Vagina (tissue), 2 donors: ENCODE measurements at regions not wholly inside any gene's neighbourhood (a gene's known extent, or its start where the extent isn't known, plus 50 kb on each side); places are given as distances from the start of the nearest gene placed in this dataset.
"Not testable (repeated sequence)": the region's sequence is repeated elsewhere in the genome, so short reads cannot be mapped to it uniquely, and the experiment has no call there.

Experiments used
- DNase-seq, 2 donors: peaks; one replicate each; pipeline ENCODE4 v3.0.0-alpha.2; 2017; ENCODE audit errors: extremely low spot score in 2 of 2
- H3K27ac ChIP-seq: fragments of 200-600 bp; sonication (generic); one replicate; pipeline ENCODE4 v1.5.1; 2019
- H3K27me3 ChIP-seq: fragments of 200-600 bp; sonication (generic); one replicate; pipeline ENCODE4 v1.5.1; 2019
- H3K36me3 ChIP-seq, 2 donors: fragments of 200-600 bp; sonication (generic); one replicate each; pipeline ENCODE4 v1.5.1; 2017 to 2019
- H3K4me1 ChIP-seq: fragments of 200-600 bp; sonication (generic); one replicate; pipeline ENCODE4 v1.5.1; 2019
- H3K4me3 ChIP-seq, 2 donors: fragments of 200-600 bp; sonication (generic); 1 replicate in 1 of 2; 2 replicates in 1 of 2; pipeline ENCODE4 v1.5.1; 2016 to 2019
- H3K9me3 ChIP-seq: fragments of 200-600 bp; sonication (generic); one replicate; pipeline ENCODE4 v1.5.1; 2019
- POLR2A ChIP-seq, 2 donors: fragments of 450-650 bp; IDR thresholded peaks; one replicate each; pipeline ENCODE4 v1.6.1; 2017; ENCODE audit warnings: antibody characterized with exemption in 2 of 2, mild to moderate bottlenecking in 2 of 2, moderate library complexity in 2 of 2
- POLR2AphosphoS5 ChIP-seq, 2 donors: sonication (generic); formaldehyde crosslinking; IDR thresholded peaks; one replicate each; pipeline ENCODE4 v1.9.0; 2017; ENCODE audit warnings: antibody characterized with exemption in 2 of 2, mild to moderate bottlenecking in 2 of 2, low read depth in 1 of 2; ENCODE audit not compliant: insufficient read depth in 1 of 2
- intact Hi-C: fragments of 100-400 bp; cut with DNase I; formaldehyde crosslinking; loops from one replicate; pipeline ENCODE4 v1.15.1; 2023
- TF ChIP-seq, protein P1 (sequence below), 3 experiments: fragments of 450-650 bp in 2 of 3; fragments of 200-600 bp in 1 of 3; sonication (generic) in 1 of 3; IDR thresholded peaks; one replicate each; pipeline ENCODE4 v1.5.1; 2017 to 2019; ENCODE audit warnings: antibody characterized with exemption in 3 of 3, mild to moderate bottlenecking in 2 of 3, moderate library complexity in 2 of 3

- intact Hi-C loops, result no loop called here
- no peak overlapping the region for H3K4me3 ChIP-seq
- no peaks in the 10 kb centered on the region for H3K9me3 ChIP-seq
- no peak for TF ChIP-seq POLR2A (IDR thresholded peaks at IDR 0.05)
- TF ChIP-seq, protein P1, sequence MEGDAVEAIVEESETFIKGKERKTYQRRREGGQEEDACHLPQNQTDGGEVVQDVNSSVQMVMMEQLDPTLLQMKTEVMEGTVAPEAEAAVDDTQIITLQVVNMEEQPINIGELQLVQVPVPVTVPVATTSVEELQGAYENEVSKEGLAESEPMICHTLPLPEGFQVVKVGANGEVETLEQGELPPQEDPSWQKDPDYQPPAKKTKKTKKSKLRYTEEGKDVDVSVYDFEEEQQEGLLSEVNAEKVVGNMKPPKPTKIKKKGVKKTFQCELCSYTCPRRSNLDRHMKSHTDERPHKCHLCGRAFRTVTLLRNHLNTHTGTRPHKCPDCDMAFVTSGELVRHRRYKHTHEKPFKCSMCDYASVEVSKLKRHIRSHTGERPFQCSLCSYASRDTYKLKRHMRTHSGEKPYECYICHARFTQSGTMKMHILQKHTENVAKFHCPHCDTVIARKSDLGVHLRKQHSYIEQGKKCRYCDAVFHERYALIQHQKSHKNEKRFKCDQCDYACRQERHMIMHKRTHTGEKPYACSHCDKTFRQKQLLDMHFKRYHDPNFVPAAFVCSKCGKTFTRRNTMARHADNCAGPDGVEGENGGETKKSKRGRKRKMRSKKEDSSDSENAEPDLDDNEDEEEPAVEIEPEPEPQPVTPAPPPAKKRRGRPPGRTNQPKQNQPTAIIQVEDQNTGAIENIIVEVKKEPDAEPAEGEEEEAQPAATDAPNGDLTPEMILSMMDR (IDR thresholded peaks at IDR 0.05), result no peak
- TF ChIP-seq POLR2AphosphoS5 (IDR thresholded peaks at IDR 0.05; ENCODE audit: insufficient read depth in 1 of 2, low read depth in 1 of 2), result no peak
- no peaks in the 10 kb centered on the region for H3K36me3 ChIP-seq
- no peaks in the 10 kb centered on the region for H3K4me1 ChIP-seq
- no peak overlapping the region for H3K27ac ChIP-seq
- no peak for DNase-seq
- no peaks in the 10 kb centered on the region for H3K27me3 ChIP-seq
Measured at GRCh38 chr5:66284588-66285342, 140.7 kb downstream of the SREK1 start.

- no peaks in the 10 kb centered on the region for H3K36me3 ChIP-seq
- TF ChIP-seq POLR2A (IDR thresholded peaks at IDR 0.05), result no peak
- TF ChIP-seq POLR2AphosphoS5 (IDR thresholded peaks at IDR 0.05; ENCODE audit: insufficient read depth in 1 of 2, low read depth in 1 of 2), result no peak
- TF ChIP-seq, protein P1 (IDR thresholded peaks at IDR 0.05), result no peak
- no peak overlapping the region for H3K4me3 ChIP-seq
- no peak overlapping the region for H3K27ac ChIP-seq
- H3K4me1 ChIP-seq, result no peaks in the 10 kb centered on the region
- no peaks in the 10 kb centered on the region for H3K27me3 ChIP-seq
- intact Hi-C loops, result no loop called here
- H3K9me3 ChIP-seq, result no peaks in the 10 kb centered on the region
- no peak for DNase-seq
Measured at GRCh38 chr5:66285343-66285922, 141.3 kb downstream of the SREK1 start.

DNA sequence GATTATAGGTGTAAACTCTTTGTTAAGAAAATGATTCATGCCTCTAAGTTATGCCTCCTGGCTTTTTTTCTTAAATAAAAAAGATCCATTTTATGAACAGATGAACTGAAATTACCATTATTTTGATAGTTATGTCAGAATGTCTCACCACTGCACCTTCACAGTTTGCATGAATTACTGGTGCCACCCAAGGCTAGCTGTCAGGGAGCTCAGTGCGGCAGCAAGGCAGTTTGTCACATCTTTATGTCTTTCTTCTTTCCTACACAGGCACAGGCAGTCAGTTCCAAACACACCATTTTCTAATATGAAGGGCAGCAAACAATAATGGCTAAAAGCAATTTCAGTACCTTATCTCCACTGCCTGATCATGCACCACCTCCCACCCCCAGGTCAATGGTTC lies 147.7 kb downstream of the SREK1 start:
- intact Hi-C loops, result no loop called here
- no peak for TF ChIP-seq POLR2A (IDR thresholded peaks at IDR 0.05)
- no peaks in the 10 kb centered on the region for H3K27me3 ChIP-seq
- no peak overlapping the region for H3K4me3 ChIP-seq
- H3K27ac ChIP-seq, result no peak overlapping the region
- no peak for DNase-seq
- H3K9me3 ChIP-seq, result no peaks in the 10 kb centered on the region
- no peaks in the 10 kb centered on the region for H3K4me1 ChIP-seq
- no peaks in the 10 kb centered on the region for H3K36me3 ChIP-seq

DNA sequence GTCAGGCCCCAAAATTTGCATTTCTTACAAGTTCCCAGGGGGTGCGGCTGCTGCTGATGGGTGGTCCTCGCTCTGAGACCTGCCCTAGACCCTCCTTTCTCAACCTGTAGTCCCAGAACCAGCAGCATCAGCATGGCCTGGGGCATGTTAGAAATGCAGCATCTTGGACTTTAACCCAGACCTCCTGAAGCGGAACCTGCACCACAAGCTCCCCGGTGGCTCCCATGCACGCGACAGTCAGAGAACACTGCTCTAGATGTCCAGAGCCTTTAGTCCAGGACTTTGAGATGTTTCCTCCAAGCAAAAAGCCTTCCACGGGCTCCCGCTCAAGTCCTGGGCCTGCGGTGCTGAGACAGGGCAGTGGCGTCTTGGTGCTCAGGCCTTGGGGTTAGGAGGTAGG lies 149.8 kb downstream of the SREK1 start:
- H3K36me3 ChIP-seq, result not testable (repeated sequence)

GRCh38 chr5:66299463-66299862 lies 155.4 kb downstream of the SREK1 start:
- Histone ChIP-seq H3K9me3 (no peaks in the 10 kb centered on the region), H3K27me3 (no peaks in the 10 kb centered on the region), H3K27ac (no peak overlapping the region), H3K4me3 (no peak overlapping the region), H3K36me3 (no peaks in the 10 kb centered on the region), H3K4me1 (no peaks in the 10 kb centered on the region)
- intact Hi-C loops, result no loop called here
- DNase-seq, result no peak
- TF ChIP-seq POLR2AphosphoS5 (IDR thresholded peaks at IDR 0.05; ENCODE audit: insufficient read depth in 1 of 2, low read depth in 1 of 2) (no peak), POLR2A (IDR thresholded peaks at IDR 0.05) (no peak)
- TF ChIP-seq, protein P1 (IDR thresholded peaks at IDR 0.05), result no peak

More for the DNA sequence above, 149.8 kb downstream of the SREK1 start:
- H3K27ac ChIP-seq, DNase-seq, H3K4me3 ChIP-seq, intact Hi-C loops, H3K4me1 ChIP-seq, H3K9me3 ChIP-seq, H3K27me3 ChIP-seq: not testable (repeated sequence)

- no peak for DNase-seq
- TF ChIP-seq POLR2AphosphoS5 (IDR thresholded peaks at IDR 0.05; ENCODE audit: insufficient read depth in 1 of 2, low read depth in 1 of 2), result no peak
- TF ChIP-seq, protein P1 (IDR thresholded peaks at IDR 0.05), result no peak
- no peak for TF ChIP-seq POLR2A (IDR thresholded peaks at IDR 0.05)
- Histone ChIP-seq H3K27ac (no peak overlapping the region), H3K4me1 (no peaks in the 10 kb centered on the region), H3K4me3 (no peak overlapping the region), H3K27me3 (no peaks in the 10 kb centered on the region), H3K9me3 (no peaks in the 10 kb centered on the region), H3K36me3 (no peaks in the 10 kb centered on the region)
- intact Hi-C loops, result no loop called here
Measured at GRCh38 chr5:66302344-66302743, 158.2 kb downstream of the SREK1 start.
